HG02642 (cell line): ENCODE measurements at regions not wholly inside any gene's neighbourhood (a gene's known extent, or its start where the extent isn't known, plus 50 kb on each side); places are given as distances from the start of the nearest gene placed in this dataset.

Experiments used
- ATAC-seq: cut with Tn5 transposase; IDR thresholded peaks from one replicate; pipeline ENCODE4 v1.9.1; 2021; ENCODE audit warnings: mild to moderate bottlenecking; ENCODE audit not compliant: unreplicated experiment, poor library complexity

GRCh38 chr2:166591226-166591625, 97.2 kb upstream of the SCN7A start:
- ATAC-seq, result no peak

GRCh38 chr2:166573391-166573790, 79.3 kb upstream of the SCN7A start:
- ATAC-seq, result no peak

GRCh38 chr2:166572937-166573336, 78.9 kb upstream of the SCN7A start:
- no peak for ATAC-seq

GRCh38 chr2:166568409-166568808, 74.4 kb upstream of the SCN7A start:
- no peak for ATAC-seq

GRCh38 chr2:166565501-166565900, 71.5 kb upstream of the SCN7A start:
- no peak for ATAC-seq

- ATAC-seq, result no peak
Measured at GRCh38 chr2:166563894-166564293, 69.8 kb upstream of the SCN7A start.

GRCh38 chr2:166560022-166560421, 66.0 kb upstream of the SCN7A start:
- ATAC-seq, result no peak

- ATAC-seq, result no peak
Measured at GRCh38 chr2:166550923-166551322, 56.9 kb upstream of the SCN7A start.

GRCh38 chr2:166545473-166545872, 51.4 kb upstream of the SCN7A start:
- no peak for ATAC-seq
